GM18520 (cell line): ENCODE measurements at regions not wholly inside any gene's neighbourhood (a gene's known extent, or its start where the extent isn't known, plus 50 kb on each side); places are given as distances from the start of the nearest gene placed in this dataset.
"Not testable (repeated sequence)": the region's sequence is repeated elsewhere in the genome, so short reads cannot be mapped to it uniquely, and the experiment has no call there.

Experiments
- ATAC-seq: cut with Tn5 transposase; IDR thresholded peaks from one replicate; pipeline ENCODE4 v1.9.1; 2021; ENCODE audit not compliant: unreplicated experiment

DNA sequence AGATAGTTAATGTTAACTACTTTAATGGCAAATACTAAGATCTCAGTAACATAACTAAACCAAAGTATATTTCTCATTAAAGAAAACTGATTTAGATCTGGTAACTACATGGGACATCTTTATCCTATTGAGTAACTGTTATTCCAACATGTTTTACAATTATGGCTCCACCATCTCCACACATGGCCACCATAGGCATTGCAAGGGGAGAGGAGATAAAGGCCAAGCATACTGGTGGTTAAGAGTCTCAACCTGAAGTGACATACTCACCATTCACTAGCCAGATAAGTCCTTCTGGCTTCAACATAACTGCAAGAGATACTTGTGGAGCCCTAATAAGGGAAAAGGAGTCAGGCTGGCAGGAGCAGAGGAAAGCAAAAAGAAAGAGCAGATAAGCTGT, 1586.4 kb upstream of the SPRY2 start:
- ATAC-seq, result no peak

GRCh38 chr13:81917810-81918209, 1576.9 kb upstream of the SPRY2 start:
- ATAC-seq, result no peak

- no peak for ATAC-seq
These were observed 1575.5 kb upstream of the SPRY2 start for GRCh38 chr13:81916461-81916860.

DNA sequence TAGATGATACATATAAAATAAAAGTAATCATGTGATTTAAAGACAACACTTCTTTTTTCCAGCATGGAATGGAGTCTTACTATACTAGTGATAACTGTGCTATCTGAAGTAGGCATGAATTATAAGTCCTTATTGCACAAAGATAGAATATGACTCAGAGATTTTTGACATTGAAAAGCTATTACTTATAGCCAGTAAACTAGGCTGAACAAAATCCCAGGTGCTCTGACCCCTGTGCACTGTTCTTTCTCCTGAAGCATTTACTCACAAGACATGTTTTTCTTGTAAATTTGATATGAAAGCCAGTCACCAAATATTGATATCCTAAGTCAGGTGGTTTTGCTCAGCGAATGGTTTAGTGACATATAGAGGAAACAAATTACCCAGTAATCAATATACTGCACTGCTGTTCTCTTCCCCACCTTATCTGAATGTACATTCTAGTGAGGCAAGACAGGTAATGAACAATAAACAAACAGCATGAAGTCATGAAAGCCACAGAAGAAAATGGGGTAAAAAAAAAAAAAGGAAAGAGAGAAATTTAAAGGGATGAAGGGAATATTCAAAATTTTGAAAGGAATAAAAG, 1567.0 kb upstream of the SPRY2 start:
- ATAC-seq, result no peak

- ATAC-seq, result no peak
These were observed 1547.9 kb upstream of the SPRY2 start for GRCh38 chr13:81888855-81889254.

GRCh38 chr13:81874681-81875661, 1534.0 kb upstream of the SPRY2 start:
- no peak for ATAC-seq

GRCh38 chr13:81874253-81874652, 1533.3 kb upstream of the SPRY2 start:
- no peak for ATAC-seq

DNA sequence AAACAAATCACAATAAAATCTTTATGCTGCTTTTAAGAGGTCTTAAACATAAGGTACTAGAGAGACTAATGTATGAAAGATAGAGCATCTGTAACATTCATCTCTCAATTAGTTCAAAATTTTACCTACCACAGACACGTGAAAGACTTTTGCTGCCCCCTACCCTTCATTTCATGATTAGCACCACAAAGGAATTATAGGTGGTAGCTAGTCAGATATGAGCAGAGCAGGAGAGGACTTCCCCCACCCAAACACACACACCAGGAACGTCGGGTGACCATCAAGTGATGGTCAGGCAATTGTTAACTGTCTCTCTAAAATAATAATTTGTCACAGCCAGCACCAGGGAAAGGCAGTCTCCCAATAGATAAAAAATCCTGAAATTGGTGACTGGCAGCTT, 1531.7 kb upstream of the SPRY2 start:
- no peak for ATAC-seq

GRCh38 chr13:81871751-81872325, 1530.9 kb upstream of the SPRY2 start:
- ATAC-seq, result not testable (repeated sequence)

GRCh38 chr13:81848291-81848690, 1507.4 kb upstream of the SPRY2 start:
- ATAC-seq, result no peak

- ATAC-seq, result no peak
These were observed 1505.8 kb upstream of the SPRY2 start for GRCh38 chr13:81846771-81847170.

GRCh38 chr13:81821259-81821658, 1480.3 kb upstream of the SPRY2 start:
- no peak for ATAC-seq

GRCh38 chr13:81800433-81800832, 1459.5 kb upstream of the SPRY2 start:
- ATAC-seq, result no peak

- ATAC-seq, result no peak
These were observed 1454.8 kb upstream of the SPRY2 start for GRCh38 chr13:81795710-81796109.

- no peak for ATAC-seq
These were observed 1450.7 kb upstream of the SPRY2 start for GRCh38 chr13:81791641-81792040.

GRCh38 chr13:81781471-81781870, 1440.5 kb upstream of the SPRY2 start:
- no peak for ATAC-seq

DNA sequence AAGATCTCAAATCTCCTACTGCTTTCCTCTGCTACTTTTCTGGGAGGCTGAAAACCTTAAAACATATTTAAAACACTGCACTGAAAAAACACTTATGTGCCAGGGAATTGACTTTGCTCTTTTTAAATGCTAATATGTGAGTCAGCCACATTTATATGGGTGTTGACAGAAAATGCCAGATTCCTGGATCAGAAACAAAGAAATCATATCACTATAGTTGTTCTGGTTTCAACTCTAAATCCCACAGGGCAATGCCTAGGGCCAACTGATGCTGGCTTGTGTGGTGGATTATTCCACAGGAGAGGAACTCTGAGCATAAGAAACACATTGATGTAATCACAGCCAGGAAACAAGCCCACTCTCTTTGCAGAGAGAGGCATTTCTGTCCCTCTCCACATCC, 1439.0 kb upstream of the SPRY2 start:
- ATAC-seq, result no peak

- ATAC-seq, result no peak
These were observed 1437.4 kb upstream of the SPRY2 start for GRCh38 chr13:81778350-81778749.

GRCh38 chr13:81773263-81773662, 1432.3 kb upstream of the SPRY2 start:
- no peak for ATAC-seq

GRCh38 chr13:81771951-81772350, 1431.0 kb upstream of the SPRY2 start:
- ATAC-seq, result no peak

GRCh38 chr13:81770868-81771505, 1430.1 kb upstream of the SPRY2 start:
- no peak for ATAC-seq

DNA sequence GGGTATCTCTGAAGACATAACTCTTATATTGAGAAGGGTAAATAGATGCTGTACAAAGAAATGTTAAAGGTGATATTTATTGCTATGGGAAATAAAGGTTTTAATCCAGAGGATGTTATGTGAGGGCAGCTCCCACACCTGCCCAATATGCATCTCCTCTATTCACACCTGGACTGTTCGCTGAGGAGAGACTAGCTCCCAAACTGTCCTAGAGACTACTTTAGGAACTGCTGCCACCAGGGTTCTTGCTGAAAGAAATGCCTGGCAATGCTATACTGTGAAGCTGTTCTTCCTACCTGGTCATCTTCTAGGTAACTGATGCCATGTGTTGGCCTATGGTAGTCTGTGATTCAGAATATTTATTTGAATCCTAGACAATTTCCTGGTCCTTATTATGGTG, 1421.5 kb upstream of the SPRY2 start:
- ATAC-seq, result no peak
